GM21576 (cell line): ENCODE measurements at regions not wholly inside any gene's neighbourhood (a gene's known extent, or its start where the extent isn't known, plus 50 kb on each side); places are given as distances from the start of the nearest gene placed in this dataset.

Experiments used
- ATAC-seq: cut with Tn5 transposase; IDR thresholded peaks from one replicate; pipeline ENCODE4 v1.9.1; 2021; ENCODE audit warnings: mild to moderate bottlenecking, moderate library complexity; ENCODE audit not compliant: unreplicated experiment

DNA sequence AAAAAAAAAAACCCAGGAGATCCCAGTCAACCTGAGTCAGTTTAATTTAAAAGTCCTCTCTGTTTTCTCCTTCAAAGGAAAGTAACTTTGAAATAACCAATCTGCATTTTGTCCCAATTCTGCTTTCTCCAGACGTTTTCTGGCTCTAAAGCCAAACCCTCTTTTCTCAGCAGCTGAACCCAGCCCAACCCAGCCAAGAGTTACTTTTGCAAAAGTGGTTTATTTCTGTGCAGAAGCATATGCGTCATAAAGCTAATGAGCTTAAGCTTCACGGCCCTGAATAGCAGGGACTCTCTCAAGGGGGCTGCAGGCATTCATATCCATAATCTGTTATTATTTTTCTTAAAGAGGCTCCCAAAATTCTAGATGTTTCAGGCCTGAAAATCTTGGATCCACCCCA is 176.6 kb downstream of the GALC start:
- ATAC-seq = no peak

DNA sequence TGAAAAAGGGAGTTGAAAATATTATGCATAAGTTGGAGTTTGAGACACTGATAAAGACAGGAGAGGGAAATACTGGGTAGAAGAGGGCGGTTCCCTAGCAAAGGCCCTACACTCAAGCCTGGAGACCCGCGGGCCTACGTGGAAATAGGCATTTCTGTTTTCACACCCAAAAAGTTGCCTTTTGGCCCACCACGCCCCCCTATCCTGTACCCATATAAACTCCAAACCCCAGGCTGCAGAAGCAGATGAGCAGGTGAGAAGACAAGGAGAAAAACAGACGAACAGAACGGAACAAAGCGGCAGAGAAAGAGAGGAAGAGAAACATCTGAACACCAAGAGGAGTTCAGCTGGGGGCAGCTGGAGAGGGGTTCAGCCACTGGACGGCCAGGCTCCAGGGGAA is 177.9 kb downstream of the GALC start:
- no peak for ATAC-seq

DNA sequence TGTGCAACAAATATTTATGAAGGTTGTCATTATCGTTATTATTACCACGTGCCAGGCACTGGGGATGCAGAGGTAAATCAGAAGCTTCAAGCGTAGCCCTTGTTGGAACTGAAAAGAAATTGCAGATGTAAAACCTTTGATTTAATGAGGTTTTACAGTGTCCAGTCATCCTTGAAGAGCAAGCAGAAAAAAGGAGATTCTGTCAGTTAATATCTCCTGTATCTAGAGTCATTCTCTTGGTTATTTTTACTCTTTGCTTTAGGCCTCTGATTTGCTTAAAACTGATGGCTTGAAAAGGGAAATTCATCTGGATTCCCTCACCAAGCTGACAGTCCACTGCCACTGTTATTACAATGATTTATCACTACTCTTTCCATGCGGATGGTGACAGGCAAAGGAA is 179.3 kb downstream of the GALC start:
- ATAC-seq = no peak

GRCh38 chr14:87813211-87813610 is 179.8 kb downstream of the GALC start:
- no peak for ATAC-seq

DNA sequence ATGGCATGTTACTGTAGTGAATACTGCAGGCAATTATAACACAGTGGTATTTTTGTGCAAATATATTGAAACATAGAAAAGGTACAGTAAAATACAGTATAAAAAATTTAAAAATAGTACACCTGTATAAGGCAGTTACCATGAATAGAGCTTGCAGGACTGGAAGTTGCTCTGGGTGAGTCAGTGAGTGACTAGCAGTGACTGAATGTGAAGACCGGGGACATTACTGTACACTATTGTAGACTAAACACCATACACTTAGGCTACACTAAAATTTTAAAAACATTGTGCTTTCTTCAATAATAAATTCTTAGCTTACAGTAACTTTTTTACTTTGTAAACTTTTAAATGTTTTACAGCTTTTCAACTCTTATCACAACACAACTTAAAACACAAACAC is 181.7 kb downstream of the GALC start:
- no peak for ATAC-seq

DNA sequence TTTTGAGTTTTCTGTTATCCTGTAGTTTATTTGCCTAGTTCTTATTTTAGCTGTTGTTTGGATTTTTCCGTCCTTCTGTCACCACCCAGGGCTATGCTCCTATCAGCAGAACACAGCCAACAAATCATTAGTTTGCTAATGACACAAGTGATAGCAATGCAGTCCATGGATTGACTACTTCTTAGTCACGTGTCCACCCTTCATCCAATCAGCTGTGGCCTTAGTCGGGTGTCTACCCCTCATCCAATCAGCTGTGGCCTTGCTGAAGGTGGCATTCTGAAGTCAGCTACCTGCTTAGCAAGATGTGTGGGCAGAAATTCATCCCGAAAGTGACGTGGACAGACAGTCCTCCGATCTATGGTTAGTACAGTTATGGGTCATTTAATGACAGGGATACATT is 182.3 kb downstream of the GALC start:
- ATAC-seq = no peak

DNA sequence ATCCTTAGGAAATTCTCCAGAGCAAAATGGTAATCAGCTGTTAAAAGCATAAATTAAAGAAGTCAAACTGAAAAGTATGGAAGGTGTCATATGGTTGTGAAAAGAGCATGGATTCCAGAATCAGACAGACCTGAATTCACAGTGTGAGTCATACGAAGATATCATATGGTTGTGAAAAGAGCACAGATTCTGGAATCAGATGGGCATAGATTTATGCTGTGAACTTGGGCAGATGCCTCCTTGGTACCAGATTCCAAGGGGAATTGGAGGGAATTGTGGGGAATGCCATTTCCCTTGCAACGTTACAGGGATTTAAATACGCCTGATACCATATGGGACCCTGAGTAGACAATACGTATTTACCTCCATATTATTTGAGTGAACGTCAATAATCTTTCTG is 183.7 kb downstream of the GALC start:
- no peak for ATAC-seq

GRCh38 chr14:87805315-87805723 is 187.7 kb downstream of the GALC start:
- peak; percentile 84 for ATAC-seq

DNA sequence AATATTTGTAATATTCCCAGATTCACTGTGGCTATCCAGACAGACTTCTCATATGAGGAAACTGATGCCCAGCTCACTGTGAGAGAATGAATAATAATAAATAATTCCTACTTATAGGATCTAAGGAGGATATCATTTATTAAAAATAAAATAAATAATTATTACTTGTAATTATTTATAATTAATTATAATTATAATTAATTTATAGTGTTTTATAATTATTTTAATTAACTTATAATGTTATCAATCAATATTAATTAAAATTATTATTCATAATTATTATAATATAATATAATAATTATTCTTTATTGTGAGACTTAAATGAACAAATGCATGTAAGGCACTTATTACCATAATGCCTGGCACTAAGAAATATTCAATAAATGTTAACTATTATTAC is 192.8 kb downstream of the GALC start:
- ATAC-seq = no peak

GRCh38 chr14:87799400-87799799 is 193.6 kb downstream of the GALC start:
- no peak for ATAC-seq

DNA sequence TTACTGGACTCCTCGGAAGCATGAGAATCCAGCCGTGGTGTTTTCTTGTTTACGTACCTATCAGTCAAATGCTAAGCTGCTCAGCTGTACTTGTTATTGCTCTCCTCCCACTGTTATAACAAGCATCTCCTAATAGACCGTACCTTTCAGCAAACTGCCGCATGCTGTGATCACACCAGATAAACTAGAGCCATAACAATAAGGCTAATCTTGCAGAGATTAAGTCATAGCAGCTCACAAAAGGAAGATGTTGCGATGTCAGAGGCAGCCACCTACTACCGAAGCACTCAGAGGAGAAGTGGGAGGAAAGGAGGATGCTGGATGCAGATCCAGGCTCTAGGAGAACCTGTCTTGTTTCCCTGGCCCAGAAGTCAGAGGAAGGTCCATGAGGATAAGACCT is 196.0 kb downstream of the GALC start:
- ATAC-seq = no peak

- ATAC-seq = no peak
These were observed 198.4 kb downstream of the GALC start for GRCh38 chr14:87794561-87794960.

GRCh38 chr14:87785897-87786296 is 207.1 kb downstream of the GALC start:
- no peak for ATAC-seq

GRCh38 chr14:87784386-87784785 is 208.6 kb downstream of the GALC start:
- ATAC-seq = no peak

DNA sequence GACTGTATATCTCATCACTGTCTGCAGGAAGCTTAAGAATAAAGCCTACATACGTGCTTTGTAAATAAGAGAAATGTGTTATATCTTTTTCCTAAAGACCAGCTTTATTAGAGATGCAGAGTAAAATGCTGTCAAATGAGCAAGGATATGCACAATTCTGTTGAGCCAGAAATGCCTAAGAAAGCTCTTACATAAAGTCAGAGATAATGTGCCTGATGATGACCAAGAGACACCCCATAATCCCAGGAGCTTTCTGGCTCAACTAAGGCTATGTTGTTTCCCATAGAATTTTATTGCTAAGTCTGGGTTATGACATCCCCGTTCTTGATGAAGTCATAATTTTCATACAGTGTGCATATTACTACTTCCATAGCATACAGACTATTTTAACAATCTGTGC is 209.9 kb downstream of the GALC start:
- no peak for ATAC-seq

DNA sequence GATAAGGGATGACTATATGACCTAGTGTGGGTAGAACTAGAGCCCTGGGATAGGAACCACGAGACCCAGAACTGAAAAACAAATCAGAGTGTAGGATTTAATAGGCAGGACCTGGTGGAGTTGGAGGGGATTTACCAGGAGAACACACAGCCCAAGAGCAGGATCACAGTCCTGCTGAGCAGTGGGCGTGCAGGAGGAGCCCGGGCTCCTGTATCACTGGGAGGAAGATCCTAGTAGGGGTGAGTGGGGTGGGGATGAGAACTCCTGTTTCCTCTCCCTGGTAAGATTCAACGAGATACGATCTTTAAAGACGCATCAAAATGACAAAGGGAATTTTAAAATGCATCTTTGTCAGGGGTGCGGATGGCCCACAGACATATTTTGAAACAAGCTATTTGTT is 220.1 kb downstream of the GALC start:
- ATAC-seq = no peak

DNA sequence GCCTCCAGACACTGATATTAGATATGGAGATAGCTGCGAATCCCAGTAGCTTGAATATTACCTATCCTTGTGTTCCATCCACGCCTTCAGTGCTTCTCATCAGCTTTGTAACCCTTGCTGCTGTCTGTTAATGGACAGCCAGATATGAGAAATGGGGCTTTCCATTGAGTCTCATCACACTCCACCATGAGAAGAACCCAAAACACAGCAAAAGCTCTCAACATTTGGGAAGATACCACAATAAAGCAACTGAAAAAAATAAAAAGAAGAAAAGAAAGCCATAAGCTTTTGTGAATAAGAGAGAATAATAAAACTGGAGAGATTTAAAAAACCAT is 225.4 kb downstream of the GALC start:
- ATAC-seq = no peak

- ATAC-seq = no peak
These were observed 234.1 kb downstream of the GALC start for GRCh38 chr14:87758876-87759275.

DNA sequence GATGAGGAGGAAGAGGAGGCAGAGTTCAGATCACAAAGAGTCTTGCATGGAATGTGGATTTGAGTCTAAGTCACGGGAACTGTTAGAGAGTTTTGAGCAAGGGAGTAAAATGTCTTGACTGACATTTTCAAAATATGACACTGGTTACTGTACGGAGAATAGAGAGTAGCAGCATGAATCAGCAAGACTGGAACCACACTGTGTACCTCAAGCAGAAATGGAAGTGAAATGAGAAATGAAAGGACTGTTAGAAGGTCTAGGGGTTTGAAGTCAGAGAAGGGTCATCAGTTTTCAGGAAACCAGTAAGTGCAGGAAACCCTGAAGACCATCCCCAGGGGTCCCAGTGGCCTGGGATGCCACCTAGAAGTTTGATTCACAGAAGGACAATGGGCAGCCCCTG is 236.3 kb downstream of the GALC start:
- ATAC-seq = no peak

DNA sequence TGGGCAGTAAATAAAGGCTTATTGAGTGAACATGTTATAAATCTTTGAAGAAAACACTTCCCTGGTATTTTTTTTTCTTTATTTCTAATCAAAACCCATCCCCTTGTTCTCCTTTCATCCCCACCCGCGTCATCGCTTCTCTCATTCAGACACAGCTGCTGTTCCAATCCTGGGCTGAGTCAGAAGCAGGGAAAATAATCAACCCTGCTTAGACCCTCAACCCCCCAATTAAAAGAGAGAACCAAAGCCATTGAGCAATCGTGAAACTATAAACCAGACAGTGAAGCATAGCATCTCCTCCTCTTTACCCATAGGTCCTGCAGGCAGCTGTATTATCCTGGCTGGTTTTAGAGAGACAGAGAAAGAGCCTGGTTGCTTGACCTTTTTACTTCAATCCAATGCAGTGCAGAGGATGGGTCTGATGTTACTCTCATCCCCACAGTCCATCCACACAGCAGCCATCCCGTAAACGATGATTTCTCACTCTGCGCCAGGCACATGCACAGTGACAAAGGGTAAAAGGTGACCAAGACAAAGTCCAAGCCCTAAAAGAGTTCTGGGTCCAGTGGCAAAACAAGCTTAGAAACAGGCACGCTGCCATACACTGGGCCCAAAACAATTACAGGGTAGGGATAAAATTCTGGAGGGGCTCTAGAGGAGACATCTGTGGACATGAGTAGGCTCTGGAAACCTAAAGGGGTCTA is 238.3 kb downstream of the GALC start:
- ATAC-seq = no peak

DNA sequence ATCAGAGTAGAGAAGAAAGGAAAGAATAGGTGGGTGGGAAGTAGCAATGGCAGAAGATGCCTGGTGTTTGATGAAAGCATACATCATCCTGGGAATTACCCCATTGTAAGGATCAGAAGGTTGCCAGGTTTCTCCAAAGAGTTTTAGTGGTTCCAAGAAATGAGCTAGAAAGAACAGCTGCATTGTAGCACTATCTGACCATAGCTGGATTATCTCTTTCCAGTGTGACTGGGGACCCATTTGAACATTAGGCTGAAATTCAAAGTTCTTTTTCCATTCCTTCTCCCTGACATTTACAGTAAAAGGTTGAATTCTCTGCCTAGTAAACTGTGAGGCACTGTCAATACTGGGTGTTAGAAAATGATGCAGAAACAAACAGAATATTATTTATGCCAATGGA is 244.4 kb downstream of the GALC start:
- no peak for ATAC-seq

DNA sequence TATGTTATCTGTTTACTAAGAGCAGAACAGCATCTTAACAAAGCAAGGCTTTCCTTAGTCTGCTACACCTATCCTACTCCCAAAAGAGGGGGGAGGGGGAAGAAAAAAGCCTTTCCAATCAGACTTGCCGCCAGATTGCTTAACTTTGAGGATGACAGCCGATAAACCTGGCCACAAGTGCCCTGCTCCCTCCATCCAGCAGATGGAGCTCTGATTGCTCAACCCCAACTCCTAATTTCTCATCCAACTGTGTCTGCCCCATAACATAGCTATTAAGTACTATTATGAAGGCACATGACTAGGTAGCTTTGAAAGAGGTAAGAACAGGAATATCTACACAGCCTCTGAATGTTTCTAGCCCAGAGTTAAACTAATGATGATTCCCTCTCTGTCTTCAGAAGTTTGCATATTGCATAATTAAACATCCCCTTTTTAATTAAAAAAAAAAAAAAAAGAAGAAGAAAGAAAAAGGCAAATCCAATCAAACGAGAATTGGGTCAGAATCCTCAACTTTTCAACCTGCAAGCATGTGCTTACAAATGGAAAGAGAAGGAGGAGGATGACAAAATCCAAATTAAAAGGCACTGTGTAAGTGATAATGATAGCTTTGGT is 247.4 kb downstream of the GALC start:
- peak; percentile 66 for ATAC-seq
